ENCODE measurements at regions not wholly inside any gene's neighbourhood (a gene's known extent, or its start where the extent isn't known, plus 50 kb on each side); places are given as distances from the start of the nearest gene placed in this dataset.
"Not testable (repeated sequence)": the region's sequence is repeated elsewhere in the genome, so short reads cannot be mapped to it uniquely, and the experiment has no call there.

DNA sequence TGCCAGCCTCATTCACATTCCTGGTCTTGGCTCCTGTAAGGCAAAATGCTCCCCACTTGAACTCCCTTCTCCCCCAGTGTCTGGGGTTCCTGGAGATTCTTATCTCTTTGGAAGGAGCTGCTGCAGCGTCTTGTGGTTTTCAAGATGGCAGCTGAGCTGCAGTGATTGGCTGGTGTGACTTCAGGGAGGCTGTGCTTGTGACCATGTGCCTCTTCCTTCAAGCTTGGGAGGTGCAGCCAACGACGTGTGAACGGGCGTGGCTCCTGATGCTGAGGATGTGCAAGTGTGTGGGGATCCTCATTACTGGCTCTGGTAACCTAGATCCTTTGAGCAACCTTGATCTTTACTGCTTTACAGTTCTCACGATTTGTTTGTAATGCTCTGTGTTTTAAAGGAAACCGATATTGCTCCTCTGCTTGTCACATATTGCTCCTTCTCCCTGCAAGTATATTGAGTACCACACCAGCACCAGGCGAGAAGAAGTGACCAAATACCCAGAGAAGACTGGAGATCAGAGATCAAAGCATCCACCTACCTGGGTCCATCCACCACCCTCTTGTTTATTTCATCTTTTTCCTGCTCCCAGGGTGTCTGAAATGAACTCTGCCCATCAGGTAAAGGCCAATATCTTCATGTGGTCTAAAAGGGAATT lies 208.5 kb downstream of the FGF9 start:
- DNase-seq (ENCODE audit: low read depth): no peak

DNA sequence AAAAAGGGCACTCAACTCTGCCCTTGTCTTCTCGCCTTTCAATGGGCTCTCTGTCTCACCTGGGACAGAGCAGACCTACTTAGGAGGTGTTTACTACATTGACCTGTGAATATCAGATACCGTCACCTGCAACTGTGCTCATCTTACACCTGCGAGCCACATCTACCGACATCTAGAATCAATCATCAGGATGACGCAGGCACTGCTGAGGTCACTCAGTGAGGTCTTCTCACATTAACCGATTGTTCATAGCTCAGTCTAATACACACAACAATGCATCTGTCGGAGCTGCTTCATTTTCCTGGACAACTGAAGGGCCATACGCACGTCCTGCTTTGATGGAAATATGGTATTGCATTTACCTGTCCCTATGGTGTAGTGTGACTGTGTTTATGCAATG lies 211.9 kb downstream of the FGF9 start:
- DNase-seq (ENCODE audit: low read depth): no peak

GRCh38 chr13:21883713-21884112 lies 212.8 kb downstream of the FGF9 start:
- no peak for DNase-seq (ENCODE audit: low read depth)

- DNase-seq (ENCODE audit: low read depth): no peak
These were observed 213.5 kb downstream of the FGF9 start for GRCh38 chr13:21884299-21884909.

DNA sequence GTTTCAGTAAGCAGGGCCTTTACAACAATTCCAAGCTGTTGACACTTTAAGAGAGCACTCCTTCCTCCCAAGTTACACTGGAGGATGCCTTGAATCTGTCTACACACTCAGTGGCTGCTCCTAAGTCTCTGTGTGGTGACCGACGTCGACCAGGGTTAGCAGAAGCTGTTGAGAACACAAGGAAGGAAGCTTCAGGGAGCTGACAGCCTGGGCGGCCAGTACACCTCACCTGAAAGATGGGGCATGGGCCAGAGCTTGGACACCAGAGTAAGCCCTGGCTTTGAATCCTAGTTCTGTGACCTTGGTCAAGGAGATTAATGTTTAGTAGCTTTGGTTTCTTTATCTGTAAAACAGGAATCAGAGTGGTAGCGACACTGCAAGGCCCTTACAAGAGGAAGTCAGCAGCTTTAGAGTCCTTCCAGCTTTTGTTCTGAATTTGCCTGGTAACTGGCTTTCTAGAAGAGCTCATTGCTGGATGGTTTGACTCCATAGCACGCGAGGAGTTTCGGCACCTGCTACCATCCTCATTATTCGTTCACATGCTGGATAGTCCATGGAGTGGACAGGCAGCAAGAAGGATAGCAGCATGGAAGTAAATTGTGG lies 214.2 kb downstream of the FGF9 start:
- no peak for DNase-seq (ENCODE audit: low read depth)

DNA sequence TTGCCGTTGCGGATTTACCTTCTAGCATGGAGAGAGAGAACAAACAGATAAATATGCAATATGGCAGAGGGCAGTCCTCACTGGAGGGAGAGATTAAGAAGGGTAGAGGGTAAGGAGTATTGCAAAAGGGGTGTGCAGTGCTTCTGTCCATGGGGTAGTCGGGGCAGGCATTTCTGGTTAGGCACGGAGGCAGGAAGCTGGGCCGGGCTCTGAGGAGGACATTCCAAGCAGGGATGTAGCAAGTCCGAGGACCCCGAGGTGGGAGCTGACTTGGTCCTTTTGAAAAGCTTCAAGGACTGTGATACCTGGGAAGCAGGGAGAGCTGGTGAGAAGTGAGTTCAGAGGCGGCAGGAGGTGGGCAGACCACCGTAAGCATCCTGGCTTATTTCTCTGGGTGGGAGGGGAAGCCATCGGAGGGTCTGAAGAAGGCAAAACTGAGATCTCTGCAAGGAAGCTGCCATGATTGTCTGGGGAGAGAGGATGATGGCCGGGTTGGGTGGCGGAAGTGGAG lies 214.9 kb downstream of the FGF9 start:
- no peak for DNase-seq (ENCODE audit: low read depth)

DNA sequence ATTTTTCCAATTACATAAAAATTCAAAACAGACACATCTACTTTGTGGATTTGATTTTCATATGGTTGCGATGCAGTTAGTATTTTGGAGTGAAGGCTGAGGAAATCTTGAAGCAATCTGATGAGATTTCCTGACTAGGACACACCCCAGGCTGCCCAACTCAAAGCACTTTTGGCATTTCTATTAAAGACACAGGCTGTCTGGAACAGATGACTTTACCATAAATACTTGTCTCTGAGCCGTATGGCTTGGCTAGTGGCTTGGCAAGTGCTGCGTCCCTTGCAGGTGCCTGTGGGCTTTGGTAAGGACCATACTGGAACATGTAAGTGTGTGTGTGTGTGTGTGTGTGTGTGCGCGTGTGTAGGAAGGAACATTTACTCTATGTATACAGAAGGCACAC lies 218.8 kb downstream of the FGF9 start:
- no peak for DNase-seq (ENCODE audit: low read depth)

DNA sequence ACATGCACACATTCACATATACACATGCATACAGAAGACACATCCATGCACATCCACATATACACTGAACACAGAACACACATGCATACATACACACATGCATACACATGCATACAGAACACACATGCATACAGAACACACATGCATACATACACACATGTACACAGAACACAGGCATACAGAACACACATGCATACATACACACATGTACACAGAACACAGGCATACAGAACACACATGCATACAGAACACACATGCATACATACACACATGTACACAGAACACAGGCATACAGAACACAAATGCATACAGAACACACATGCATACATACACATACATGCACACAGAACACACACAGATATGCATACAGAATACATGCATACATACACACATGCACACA lies 219.3 kb downstream of the FGF9 start:
- not testable (repeated sequence) for DNase-seq (ENCODE audit: low read depth)

- DNase-seq (ENCODE audit: low read depth): no peak
These were observed 223.2 kb downstream of the FGF9 start for GRCh38 chr13:21894091-21894490.

GRCh38 chr13:21894703-21895699 lies 224.1 kb downstream of the FGF9 start:
- DNase-seq (ENCODE audit: low read depth): no peak

GRCh38 chr13:21895779-21896178 lies 224.9 kb downstream of the FGF9 start:
- DNase-seq (ENCODE audit: low read depth): no peak

DNA sequence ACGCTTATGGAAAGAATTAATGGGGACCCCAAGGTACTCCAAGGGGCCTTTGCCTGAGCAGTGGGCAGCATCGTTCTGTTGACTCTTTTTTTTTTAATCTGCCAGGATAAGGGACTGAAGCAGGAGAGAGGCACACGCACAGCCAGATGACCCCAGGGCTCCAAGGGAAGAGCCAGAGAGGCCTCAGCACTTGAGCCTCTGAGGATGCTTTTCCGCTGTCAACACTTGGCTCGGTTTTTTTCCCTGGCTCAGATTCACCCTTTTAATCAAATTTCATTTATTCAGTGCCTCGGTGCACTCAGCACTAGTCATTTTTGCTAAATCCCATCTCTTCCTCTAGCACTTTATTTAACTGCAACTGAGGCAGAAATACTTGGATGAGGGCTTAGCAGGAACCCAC lies 226.3 kb downstream of the FGF9 start:
- DNase-seq (ENCODE audit: low read depth): no peak

GRCh38 chr13:21898459-21898858 lies 227.6 kb downstream of the FGF9 start:
- DNase-seq (ENCODE audit: low read depth): no peak

DNA sequence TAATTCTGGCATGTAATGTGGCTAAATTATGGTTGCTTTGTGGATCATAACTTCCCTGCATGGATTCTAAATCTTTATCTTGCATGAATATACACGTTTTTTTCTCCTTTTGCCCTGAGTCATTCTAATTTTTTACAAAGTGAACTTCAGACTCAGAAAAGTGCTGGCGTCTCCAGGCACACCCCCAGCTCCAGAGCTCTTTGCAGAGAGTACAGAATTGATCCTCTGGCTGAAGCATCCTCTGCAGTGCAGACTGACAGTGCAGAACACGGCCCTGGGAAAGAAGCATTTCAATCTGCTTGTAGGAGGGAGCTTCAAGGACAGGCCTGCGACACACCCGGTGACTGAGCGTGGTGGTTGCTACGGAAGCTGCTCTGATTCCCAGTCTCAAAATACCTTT lies 228.1 kb downstream of the FGF9 start:
- no peak for DNase-seq (ENCODE audit: low read depth)

DNA sequence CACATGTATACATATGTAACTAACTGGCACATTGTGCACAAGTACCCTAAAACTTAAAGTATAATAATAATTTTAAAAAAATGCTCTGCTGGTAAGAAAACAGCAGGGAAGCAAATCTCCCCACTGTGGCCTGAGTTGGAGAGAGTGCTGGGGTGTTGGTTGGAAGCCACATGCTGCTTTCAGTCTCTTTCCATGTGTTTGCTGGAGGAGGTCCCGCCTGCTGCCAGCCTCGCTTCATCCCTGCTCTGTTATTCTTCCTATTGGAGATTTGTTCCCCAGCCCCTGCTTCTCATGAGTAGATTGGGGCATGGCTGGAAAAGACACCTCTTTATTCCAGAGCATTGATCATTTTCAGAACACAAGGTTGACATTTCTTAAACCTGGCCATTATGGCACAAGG lies 230.5 kb downstream of the FGF9 start:
- DNase-seq (ENCODE audit: low read depth): no peak

DNA sequence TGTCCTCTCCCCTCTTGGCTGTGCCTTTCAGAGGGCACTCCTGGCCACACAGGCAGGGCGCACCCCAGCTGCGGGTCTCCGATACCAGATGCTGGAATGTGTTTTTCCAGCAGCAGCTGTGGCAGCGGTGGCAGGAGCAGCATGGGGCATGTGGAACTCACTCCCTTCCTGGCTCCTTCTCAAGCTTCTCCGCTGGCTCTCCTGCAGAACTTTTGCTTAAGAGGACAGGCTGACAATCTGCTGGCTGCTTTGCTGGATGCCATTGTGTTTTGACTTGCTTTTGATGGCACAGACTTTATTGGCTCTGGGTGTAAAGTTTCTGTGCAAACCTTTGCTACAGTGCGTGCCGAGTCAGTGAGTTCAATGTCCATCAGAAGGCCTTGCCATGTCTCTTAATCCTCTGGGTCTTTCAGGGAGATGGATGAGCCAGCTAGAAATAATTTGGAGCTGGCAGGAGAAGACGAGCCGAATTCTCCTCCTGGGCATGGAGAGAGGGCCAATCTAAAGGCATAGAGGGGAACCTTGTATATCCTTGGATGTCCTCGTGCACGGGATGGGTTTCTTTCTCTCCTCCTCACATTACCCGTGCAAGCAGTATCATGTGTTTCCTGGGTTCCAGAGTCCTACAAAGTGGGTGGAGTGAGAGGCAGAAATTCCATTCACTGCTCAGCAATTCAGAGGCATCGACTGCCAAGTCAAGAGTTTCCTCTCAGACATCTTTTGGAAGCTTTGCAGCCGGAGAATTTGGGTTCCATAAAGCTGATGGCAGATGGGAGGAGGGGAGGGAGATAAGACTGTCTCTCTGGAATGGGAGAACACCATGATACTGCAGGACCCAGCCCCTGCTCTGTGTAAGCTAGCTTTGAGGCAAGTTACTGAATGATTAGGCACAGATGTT lies 231.2 kb downstream of the FGF9 start:
- no peak for DNase-seq (ENCODE audit: low read depth)

- DNase-seq (ENCODE audit: low read depth): no peak
These were observed 231.8 kb downstream of the FGF9 start for GRCh38 chr13:21902709-21903098.

GRCh38 chr13:21905486-21905885 lies 234.6 kb downstream of the FGF9 start:
- DNase-seq (ENCODE audit: low read depth): no peak

GRCh38 chr13:21909331-21909730 lies 238.5 kb downstream of the FGF9 start:
- DNase-seq (ENCODE audit: low read depth): no peak

GRCh38 chr13:21910546-21910945 lies 239.7 kb downstream of the FGF9 start:
- no peak for DNase-seq (ENCODE audit: low read depth)

DNA sequence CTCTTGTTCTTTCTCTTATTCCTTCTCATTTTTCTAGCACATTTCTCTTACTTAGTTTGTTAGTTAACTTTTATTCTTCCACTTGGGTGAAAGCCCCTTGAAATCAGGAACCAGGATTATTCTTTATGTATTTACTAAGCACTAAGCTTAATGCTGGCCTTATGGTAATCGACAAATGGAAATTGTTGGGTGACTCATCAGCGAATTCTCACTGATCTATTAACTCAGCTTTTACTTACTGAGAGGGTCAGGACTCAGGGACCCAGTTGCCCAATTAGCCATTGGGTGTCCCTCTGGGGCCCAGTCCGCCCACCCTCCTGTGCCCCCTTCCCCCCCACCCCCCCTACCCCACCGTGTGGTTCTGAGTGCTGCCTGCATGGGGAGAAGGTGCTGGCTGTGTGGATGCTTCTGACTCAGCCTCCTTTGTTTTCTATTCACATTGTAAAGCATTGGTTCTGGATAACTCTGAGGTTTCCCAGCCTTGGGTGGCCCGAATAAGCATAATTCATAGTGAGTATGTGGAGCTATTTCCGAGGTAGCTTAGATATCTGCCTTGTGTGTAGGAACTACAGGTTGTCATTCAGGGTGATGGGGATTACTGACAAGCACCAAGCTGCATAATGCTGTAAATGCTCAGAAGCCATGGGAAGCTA lies 240.9 kb downstream of the FGF9 start:
- DNase-seq (ENCODE audit: low read depth): no peak
